HepG2 (cell line): ENCODE measurements at regions not wholly inside any gene's neighbourhood (a gene's known extent, or its start where the extent isn't known, plus 50 kb on each side); places are given as distances from the start of the nearest gene placed in this dataset.

ENCODE experiments used
- ATAC-seq: fragments of 200-7000 bp; cut with Tn5 transposase; 3 replicates; pipeline ENCODE4 v1.9.1; 2020; ENCODE audit warnings: mild to moderate bottlenecking, moderate library complexity
- BruUV-seq: library from RNA; stranded (reverse); fragments of 400-500 nt; replicated peaks from 2 replicates; lab custom pipeline; 2021; lab: Mats Ljungman, UMichigan
- CTCF ChIA-PET: fragments of 300-600 bp; formaldehyde crosslinking; extraction: SDS; loops from one replicate; lab custom pipeline; 2021; ENCODE audit warnings: low total read pairs, inconsistent platforms, low intra/inter-chr PET ratio; lab: Yijun Ruan, JAX
- POLR2A ChIA-PET: fragments of 350-600 bp; sonication (Branson Sonifier 250); formaldehyde crosslinking; loops from one replicate; lab custom pipeline; 2020; ENCODE audit warnings: antibody characterized with exemption, inconsistent platforms; lab: Yijun Ruan, JAX
- DNase-seq: peaks from one replicate; pipeline ENCODE4 v3.0.0-alpha.2; 2015; ENCODE audit warnings: low spot score
- FAIRE-seq: peaks from 3 replicates; lab custom pipeline; 2011; peaks lifted over from hg19 to GRCh38; lab: Jason Lieb, UNC
- H2AFZ ChIP-seq: one replicate; pipeline ENCODE4 v1.6.1; 2011; ENCODE audit warnings: low read length, inconsistent platforms
- H3K27ac ChIP-seq: fragments of 300-600 bp; 3 replicates; pipeline ENCODE4 v1.8.0; 2011; ENCODE audit warnings: mixed run types, mild to moderate bottlenecking, mixed read lengths, low read length, inconsistent platforms; ENCODE audit not compliant: insufficient read depth; ENCODE audit errors: extremely low read length
- H3K27me3 ChIP-seq, 2 experiments: fragments of 200-600 bp in 1 of 2; 2 replicates in 1 of 2; 3 replicates in 1 of 2; pipeline versions ENCODE4 v1.6.0 to v1.8.0; 2011; ENCODE audit warnings: low read length in 2 of 2, mild to moderate bottlenecking in 2 of 2, moderate library complexity in 2 of 2, inconsistent platforms in 1 of 2; ENCODE audit not compliant: insufficient read depth in 2 of 2, control insufficient read depth in 1 of 2
- H3K36me3 ChIP-seq, 2 experiments: fragments of 200-600 bp in 1 of 2; replicated peaks in 1 of 2; 2 replicates in 1 of 2; 3 replicates in 1 of 2; pipeline versions ENCODE4 v1.5.1 to v1.8.0; 2011; ENCODE audit warnings: low read length in 2 of 2, inconsistent platforms in 1 of 2; ENCODE audit not compliant: insufficient read depth in 2 of 2, control insufficient read depth in 1 of 2
- H3K4me1 ChIP-seq: 2 replicates; pipeline ENCODE4 v1.5.1; 2012; ENCODE audit warnings: low read length, inconsistent platforms; ENCODE audit not compliant: insufficient read depth
- H3K4me2 ChIP-seq: 2 replicates; pipeline ENCODE4 v1.6.0; 2011; ENCODE audit warnings: low read depth, low read length, inconsistent platforms
- H3K4me3 ChIP-seq, 3 experiments: fragments of 200-600 bp in 1 of 3; sonication (generic), shearing (Covaris generic) in 1 of 3; replicated peaks in 1 of 3; 2 replicates each; pipeline ENCODE4 v1.5.1; 2011 to 2016; ENCODE audit warnings: low read length in 3 of 3, inconsistent platforms in 2 of 3, low read depth in 2 of 3, mild to moderate bottlenecking in 2 of 3, control low read depth in 1 of 3, mixed read lengths in 1 of 3; ENCODE audit not compliant: insufficient read depth in 1 of 3
- H3K79me2 ChIP-seq: one replicate; pipeline ENCODE4 v1.6.1; 2011; ENCODE audit warnings: low read length, inconsistent platforms; ENCODE audit not compliant: insufficient read depth
- H3K9ac ChIP-seq: 2 replicates; pipeline ENCODE4 v1.6.0; 2011; ENCODE audit warnings: mild to moderate bottlenecking, low read depth, low read length, inconsistent platforms; ENCODE audit not compliant: insufficient read depth
- H3K9me3 ChIP-seq: 2 replicates; pipeline ENCODE4 v1.5.1; 2012; ENCODE audit warnings: mild to moderate bottlenecking, low read length
- H4K20me1 ChIP-seq: 2 replicates; pipeline ENCODE4 v1.6.0; 2011; ENCODE audit warnings: inconsistent platforms, mild to moderate bottlenecking, low read length, moderate library complexity; ENCODE audit not compliant: insufficient read depth
- CAMTA2 ChIP-seq: sonication (generic); formaldehyde crosslinking; IDR thresholded peaks from 2 replicates; pipeline ENCODE4 v1.4.0; 2020; ENCODE audit warnings: mild to moderate bottlenecking, missing genetic modification reagents, borderline replicate concordance
- ZNF543 ChIP-seq: sonication (generic); formaldehyde crosslinking; IDR thresholded peaks from 2 replicates; pipeline ENCODE4 v1.4.0; 2020; ENCODE audit warnings: mild to moderate bottlenecking, missing genetic modification reagents
- ZNF788 ChIP-seq: sonication (generic); formaldehyde crosslinking; IDR thresholded peaks from 2 replicates; pipeline ENCODE4 v1.5.0; 2020; ENCODE audit warnings: mild to moderate bottlenecking, missing genetic modification reagents, borderline replicate concordance
- WGBS: methylation state at CpG from one replicate; pipeline ENCODE4 v1.1.6; 2017; ENCODE audit warnings: low lambda C conversion rate; 5-methylcytosine and 5-hydroxymethylcytosine counted together
- in situ Hi-C: cut with HindIII; loops from 2 replicates; pipeline ENCODE4 v1.10.0; 2017; ENCODE audit warnings: low pct_unique_long_range_greater_than_20kb; ENCODE audit not compliant: extremely low pct_ligation_motif_present
- intact Hi-C: fragments of 100-400 bp; cut with micrococcal nuclease; formaldehyde crosslinking; loops from one replicate; pipeline ENCODE4 v1.10.0; 2022; ENCODE audit not compliant: unreplicated experiment
- TF ChIP-seq, protein P1 (sequence below): sonication (generic); formaldehyde crosslinking; IDR thresholded peaks from 2 replicates; pipeline ENCODE4 v1.4.0; 2020; ENCODE audit warnings: missing genetic modification reagents
- TF ChIP-seq, protein P2 (sequence below): sonication (generic); formaldehyde crosslinking; IDR thresholded peaks from 2 replicates; pipeline ENCODE4 v1.4.0; 2020; ENCODE audit warnings: missing genetic modification reagents
- TF ChIP-seq, protein P3 (sequence below), 2 experiments: sonication (generic) in 1 of 2; formaldehyde crosslinking in 1 of 2; IDR thresholded peaks; 2 replicates each; pipeline versions ENCODE4 v1.6.1 to v1.9.0; 2014 to 2022; ENCODE audit warnings: antibody characterized with exemption in 1 of 2, borderline replicate concordance in 1 of 2, inconsistent platforms in 1 of 2, low read depth in 1 of 2, missing genetic modification reagents in 1 of 2

DNA sequence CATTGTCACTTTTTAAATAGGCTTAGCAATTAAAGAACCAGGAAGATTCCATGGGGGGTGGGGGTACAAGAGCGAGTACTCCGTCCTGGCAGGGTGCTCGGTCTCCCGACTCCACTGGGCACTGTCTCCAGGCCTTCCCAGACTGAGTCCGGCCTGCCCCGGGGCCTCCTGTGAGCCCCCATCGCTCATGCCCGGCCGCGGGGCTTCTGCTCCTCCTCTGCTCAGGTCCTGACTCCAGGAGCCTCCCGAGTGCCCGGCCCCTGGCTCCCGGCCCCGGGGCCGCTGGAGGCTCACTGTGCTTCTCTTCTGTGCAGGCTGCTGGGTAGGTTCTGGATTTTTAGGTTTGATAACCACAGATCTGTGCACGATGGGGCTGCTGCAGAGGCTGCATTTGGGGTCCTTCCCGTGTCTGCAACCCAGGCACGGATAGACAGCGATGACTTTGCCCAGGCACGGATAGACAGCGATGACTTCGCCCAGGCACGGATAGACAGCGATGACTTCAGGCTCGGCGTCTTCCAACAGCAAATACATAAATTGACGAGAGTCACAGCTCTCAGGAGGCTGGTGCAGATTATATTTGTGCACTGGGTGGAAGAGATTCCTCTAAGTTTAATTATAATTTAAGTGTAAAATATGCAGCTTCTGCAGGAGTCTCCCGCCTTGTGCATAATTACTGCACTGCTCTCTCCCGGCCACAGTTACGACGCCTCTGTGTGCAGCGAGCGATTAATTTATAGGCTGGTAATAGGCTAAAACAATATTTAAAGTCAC is 74.8 kb upstream of the RXRA start (continued):
- TF ChIP-seq, protein P1, sequence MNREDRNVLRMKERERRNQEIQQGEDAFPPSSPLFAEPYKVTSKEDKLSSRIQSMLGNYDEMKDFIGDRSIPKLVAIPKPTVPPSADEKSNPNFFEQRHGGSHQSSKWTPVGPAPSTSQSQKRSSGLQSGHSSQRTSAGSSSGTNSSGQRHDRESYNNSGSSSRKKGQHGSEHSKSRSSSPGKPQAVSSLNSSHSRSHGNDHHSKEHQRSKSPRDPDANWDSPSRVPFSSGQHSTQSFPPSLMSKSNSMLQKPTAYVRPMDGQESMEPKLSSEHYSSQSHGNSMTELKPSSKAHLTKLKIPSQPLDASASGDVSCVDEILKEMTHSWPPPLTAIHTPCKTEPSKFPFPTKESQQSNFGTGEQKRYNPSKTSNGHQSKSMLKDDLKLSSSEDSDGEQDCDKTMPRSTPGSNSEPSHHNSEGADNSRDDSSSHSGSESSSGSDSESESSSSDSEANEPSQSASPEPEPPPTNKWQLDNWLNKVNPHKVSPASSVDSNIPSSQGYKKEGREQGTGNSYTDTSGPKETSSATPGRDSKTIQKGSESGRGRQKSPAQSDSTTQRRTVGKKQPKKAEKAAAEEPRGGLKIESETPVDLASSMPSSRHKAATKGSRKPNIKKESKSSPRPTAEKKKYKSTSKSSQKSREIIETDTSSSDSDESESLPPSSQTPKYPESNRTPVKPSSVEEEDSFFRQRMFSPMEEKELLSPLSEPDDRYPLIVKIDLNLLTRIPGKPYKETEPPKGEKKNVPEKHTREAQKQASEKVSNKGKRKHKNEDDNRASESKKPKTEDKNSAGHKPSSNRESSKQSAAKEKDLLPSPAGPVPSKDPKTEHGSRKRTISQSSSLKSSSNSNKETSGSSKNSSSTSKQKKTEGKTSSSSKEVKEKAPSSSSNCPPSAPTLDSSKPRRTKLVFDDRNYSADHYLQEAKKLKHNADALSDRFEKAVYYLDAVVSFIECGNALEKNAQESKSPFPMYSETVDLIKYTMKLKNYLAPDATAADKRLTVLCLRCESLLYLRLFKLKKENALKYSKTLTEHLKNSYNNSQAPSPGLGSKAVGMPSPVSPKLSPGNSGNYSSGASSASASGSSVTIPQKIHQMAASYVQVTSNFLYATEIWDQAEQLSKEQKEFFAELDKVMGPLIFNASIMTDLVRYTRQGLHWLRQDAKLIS (CRISPR knock-in tag) = no peak
- TF ChIP-seq CAMTA2 (CRISPR knock-in tag) (no peak), ZNF543 (no peak)
- TF ChIP-seq, protein P2, sequence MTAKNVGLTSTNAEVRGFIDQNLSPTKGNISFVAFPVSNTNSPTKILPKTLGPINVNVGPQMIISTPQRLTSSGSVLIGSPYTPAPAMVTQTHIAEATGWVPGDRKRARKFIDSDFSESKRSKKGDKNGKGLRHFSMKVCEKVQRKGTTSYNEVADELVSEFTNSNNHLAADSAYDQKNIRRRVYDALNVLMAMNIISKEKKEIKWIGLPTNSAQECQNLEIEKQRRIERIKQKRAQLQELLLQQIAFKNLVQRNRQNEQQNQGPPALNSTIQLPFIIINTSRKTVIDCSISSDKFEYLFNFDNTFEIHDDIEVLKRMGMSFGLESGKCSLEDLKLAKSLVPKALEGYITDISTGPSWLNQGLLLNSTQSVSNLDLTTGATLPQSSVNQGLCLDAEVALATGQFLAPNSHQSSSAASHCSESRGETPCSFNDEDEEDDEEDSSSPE (CRISPR knock-in tag) = no peak

DNA sequence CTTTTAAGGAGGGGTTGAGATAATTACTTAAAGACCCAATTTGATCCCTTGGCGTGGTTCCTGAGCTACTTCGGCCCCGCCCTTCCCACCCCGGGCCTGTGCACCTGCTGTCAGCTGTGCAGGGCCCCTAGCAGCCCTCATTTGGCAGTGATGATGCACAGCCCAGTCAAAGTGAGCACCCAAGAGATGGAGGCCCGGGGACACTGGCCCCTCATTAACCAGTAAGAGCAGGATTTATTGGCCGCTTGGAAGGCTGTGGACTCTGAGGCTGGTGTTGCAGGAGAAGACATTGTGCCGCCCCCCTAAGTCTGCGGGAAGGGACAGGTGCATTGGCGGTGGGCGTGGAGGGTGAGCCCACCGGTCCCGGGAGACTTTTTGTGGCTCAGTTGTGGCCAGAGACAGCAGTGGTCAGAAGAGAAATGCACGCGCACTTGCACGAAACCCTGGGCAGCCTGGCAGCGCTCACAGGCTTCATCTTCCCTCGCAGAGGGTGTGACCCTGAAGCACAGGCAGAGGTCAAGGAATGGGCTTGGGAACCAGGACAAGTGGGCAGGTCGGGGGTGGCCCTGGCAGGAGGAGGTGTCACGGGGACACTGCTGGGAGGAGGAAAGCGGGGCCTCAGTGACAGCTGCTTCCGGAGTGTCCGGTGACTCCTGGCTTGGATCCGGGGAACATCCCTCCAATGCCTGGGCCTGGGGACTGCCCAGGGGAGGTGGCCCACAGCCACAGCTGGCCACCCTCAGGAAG is 74.0 kb upstream of the RXRA start:
- H3K27ac ChIP-seq = no peak overlapping the region
- no peaks in the 10 kb centered on the region for H3K36me3 ChIP-seq
- H3K4me2 ChIP-seq = no peak overlapping the region
- H4K20me1 ChIP-seq = no peaks in the 10 kb centered on the region
- in situ Hi-C loops (no loop called here), intact Hi-C loops (no loop called here)
- H3K79me2 ChIP-seq = no peaks in the 10 kb centered on the region
- no TSS peak for BruUV-seq
- FAIRE-seq (no peak), ATAC-seq (no peak; the same call in 2 of the 3 replicates), DNase-seq (no peak)
- POLR2A ChIA-PET = no interaction called here
- WGBS = 68% methylated on average over 13 of the region's 23 CpGs
- no peak overlapping the region for H2AFZ ChIP-seq
- H3K4me1 ChIP-seq = no peaks in the 10 kb centered on the region
- CTCF ChIA-PET = no interaction called here
- no peak overlapping the region for H3K4me3 ChIP-seq
- no peaks in the 10 kb centered on the region for H3K9me3 ChIP-seq
- H3K27me3 ChIP-seq = peaks cover 2 to 38% of the 10 kb centered on the region in 2 experiments
- H3K9ac ChIP-seq = no peak overlapping the region
- no peak for TF ChIP-seq ZNF788 (CRISPR knock-in tag)
- TF ChIP-seq, protein P3, sequence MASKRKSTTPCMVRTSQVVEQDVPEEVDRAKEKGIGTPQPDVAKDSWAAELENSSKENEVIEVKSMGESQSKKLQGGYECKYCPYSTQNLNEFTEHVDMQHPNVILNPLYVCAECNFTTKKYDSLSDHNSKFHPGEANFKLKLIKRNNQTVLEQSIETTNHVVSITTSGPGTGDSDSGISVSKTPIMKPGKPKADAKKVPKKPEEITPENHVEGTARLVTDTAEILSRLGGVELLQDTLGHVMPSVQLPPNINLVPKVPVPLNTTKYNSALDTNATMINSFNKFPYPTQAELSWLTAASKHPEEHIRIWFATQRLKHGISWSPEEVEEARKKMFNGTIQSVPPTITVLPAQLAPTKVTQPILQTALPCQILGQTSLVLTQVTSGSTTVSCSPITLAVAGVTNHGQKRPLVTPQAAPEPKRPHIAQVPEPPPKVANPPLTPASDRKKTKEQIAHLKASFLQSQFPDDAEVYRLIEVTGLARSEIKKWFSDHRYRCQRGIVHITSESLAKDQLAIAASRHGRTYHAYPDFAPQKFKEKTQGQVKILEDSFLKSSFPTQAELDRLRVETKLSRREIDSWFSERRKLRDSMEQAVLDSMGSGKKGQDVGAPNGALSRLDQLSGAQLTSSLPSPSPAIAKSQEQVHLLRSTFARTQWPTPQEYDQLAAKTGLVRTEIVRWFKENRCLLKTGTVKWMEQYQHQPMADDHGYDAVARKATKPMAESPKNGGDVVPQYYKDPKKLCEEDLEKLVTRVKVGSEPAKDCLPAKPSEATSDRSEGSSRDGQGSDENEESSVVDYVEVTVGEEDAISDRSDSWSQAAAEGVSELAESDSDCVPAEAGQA (IDR thresholded peaks at IDR 0.05; ENCODE audit: low read depth) = no peak
- TF ChIP-seq, protein P3 (CRISPR knock-in tag; IDR thresholded peaks at IDR 0.05; ENCODE audit: borderline replicate concordance) = no peak
